H1 (cell line): ENCODE measurements at regions not wholly inside any gene's neighbourhood (a gene's known extent, or its start where the extent isn't known, plus 50 kb on each side); places are given as distances from the start of the nearest gene placed in this dataset.

Experiments
- CTCF ChIA-PET: fragments of 300-600 bp; sonication (Branson Sonifier 250); formaldehyde crosslinking; loops from one replicate; lab custom pipeline; 2021; ENCODE audit not compliant: partially characterized antibody; lab: Charles Lee
- POLR2A ChIA-PET: fragments of 300-600 bp; sonication (Branson Sonifier 250); formaldehyde crosslinking; loops from one replicate; lab custom pipeline; 2021; ENCODE audit warnings: inconsistent platforms; ENCODE audit not compliant: partially characterized antibody; lab: Charles Lee
- DNase-seq, 2 experiments: peaks; one replicate each; pipeline versions ENCODE4 v3.0.0 to v3.0.0-alpha.2; 2010 to 2022; ENCODE audit warnings: low spot score in 2 of 2, low read depth in 1 of 2, mixed read lengths in 1 of 2
- FAIRE-seq: peaks from 2 replicates; lab custom pipeline; 2011; peaks lifted over from hg19 to GRCh38; lab: Jason Lieb, UNC
- H2AFZ ChIP-seq: 2 replicates; pipeline ENCODE4 v1.8.1; 2012; ENCODE audit warnings: low read length, inconsistent platforms
- H2AK5ac ChIP-seq: 2 replicates; pipeline ENCODE4 v1.6.1; 2013; ENCODE audit warnings: low read depth, low read length
- H2BK120ac ChIP-seq: replicated peaks from 2 replicates; pipeline ENCODE3; 2013; ENCODE audit warnings: low read depth, low read length, inconsistent platforms
- H2BK12ac ChIP-seq: 2 replicates; pipeline ENCODE4 v1.6.1; 2013; ENCODE audit warnings: low read depth, low read length
- H2BK15ac ChIP-seq: 2 replicates; pipeline ENCODE4 v1.6.1; 2013; ENCODE audit warnings: low read length
- H2BK20ac ChIP-seq: 2 replicates; pipeline ENCODE4 v1.6.1; 2013; ENCODE audit warnings: low read length
- H2BK5ac ChIP-seq: 2 replicates; pipeline ENCODE4 v1.6.1; 2013; ENCODE audit warnings: low read depth, low read length
- H3K14ac ChIP-seq: 2 replicates; pipeline ENCODE4 v1.6.1; 2013; ENCODE audit warnings: inconsistent platforms; ENCODE audit not compliant: insufficient read length
- H3K18ac ChIP-seq: 2 replicates; pipeline ENCODE4 v1.6.1; 2013; ENCODE audit warnings: low read length; ENCODE audit errors: extremely low read depth
- H3K23ac ChIP-seq: 2 replicates; pipeline ENCODE4 v1.6.1; 2013; ENCODE audit warnings: inconsistent platforms; ENCODE audit not compliant: insufficient read length
- H3K23me2 ChIP-seq: 2 replicates; pipeline ENCODE4 v1.6.1; 2013; ENCODE audit warnings: low read depth, low read length
- H3K27ac ChIP-seq: 2 replicates; pipeline ENCODE4 v1.6.1; 2011; ENCODE audit warnings: low read depth, low read length, inconsistent platforms
- H3K27me3 ChIP-seq, 4 experiments: replicated peaks in 1 of 4; 1 replicate in 1 of 4; 2 replicates in 3 of 4; pipeline versions ENCODE4 v1.6.1 to v1.8.1; 2011 to 2013; ENCODE audit warnings: low read length in 3 of 4, mild to moderate bottlenecking in 3 of 4, inconsistent platforms in 2 of 4, mixed read lengths in 2 of 4, moderate library complexity in 1 of 4; ENCODE audit not compliant: control insufficient read depth in 3 of 4, insufficient read depth in 3 of 4; ENCODE audit errors: extremely low read depth in 1 of 4
- H3K36me3 ChIP-seq, 4 experiments: 2 replicates each; pipeline versions ENCODE4 v1.6.1 to v1.8.1; 2011 to 2013; ENCODE audit warnings: mild to moderate bottlenecking in 4 of 4, low read length in 3 of 4, moderate library complexity in 2 of 4, control low read depth in 1 of 4, inconsistent platforms in 1 of 4; ENCODE audit not compliant: insufficient read depth in 4 of 4, control insufficient read depth in 2 of 4
- H3K4ac ChIP-seq: replicated peaks from 2 replicates; pipeline ENCODE3; 2013; ENCODE audit warnings: low read length, low read depth, mixed read lengths, inconsistent platforms; ENCODE audit not compliant: insufficient read length
- H3K4me1 ChIP-seq, 4 experiments: replicated peaks in 1 of 4; 1 replicate in 1 of 4; 2 replicates in 3 of 4; pipeline versions ENCODE4 v1.6.1 to v1.8.1; 2011 to 2013; ENCODE audit warnings: low read length in 3 of 4, inconsistent platforms in 2 of 4, mixed read lengths in 1 of 4; ENCODE audit not compliant: insufficient read depth in 4 of 4, control insufficient read depth in 3 of 4
- H3K4me2 ChIP-seq, 2 experiments: 2 replicates each; pipeline versions ENCODE4 v1.6.1 to v1.8.1; 2011 to 2013; ENCODE audit warnings: low read depth in 2 of 2, low read length in 2 of 2, control low read depth in 1 of 2, inconsistent platforms in 1 of 2, mild to moderate bottlenecking in 1 of 2; ENCODE audit not compliant: insufficient read depth in 1 of 2
- H3K4me3 ChIP-seq, 4 experiments: fragments of 200-600, 300-600 bp in 1 of 4; sonication (generic), shearing (Covaris generic), sonication (Bioruptor Twin) in 1 of 4; 2 replicates each; pipeline versions ENCODE4 v1.5.1 to v1.8.1; 2011 to 2016; ENCODE audit warnings: low read length in 4 of 4, low read depth in 3 of 4, control low read depth in 2 of 4, inconsistent platforms in 2 of 4, mild to moderate bottlenecking in 2 of 4, mixed read lengths in 1 of 4, moderate library complexity in 1 of 4; ENCODE audit not compliant: insufficient read depth in 2 of 4; ENCODE audit errors: extremely low read depth in 1 of 4
- H3K56ac ChIP-seq: replicated peaks from 2 replicates; pipeline ENCODE3; 2013; ENCODE audit warnings: low read depth, mild to moderate bottlenecking, mixed read lengths, low read length, inconsistent platforms; ENCODE audit not compliant: insufficient read length
- H3K79me1 ChIP-seq: 2 replicates; pipeline ENCODE4 v1.6.1; 2013; ENCODE audit warnings: low read depth, low read length, control low read depth
- H3K79me2 ChIP-seq, 2 experiments: 2 replicates each; pipeline versions ENCODE4 v1.6.1 to v1.8.1; 2012 to 2013; ENCODE audit warnings: low read length in 2 of 2, mild to moderate bottlenecking in 2 of 2, inconsistent platforms in 1 of 2; ENCODE audit not compliant: insufficient read depth in 2 of 2, control insufficient read depth in 1 of 2
- H3K9ac ChIP-seq, 4 experiments: replicated peaks in 1 of 4; 1 replicate in 1 of 4; 2 replicates in 3 of 4; pipeline versions ENCODE4 v1.6.1 to v1.8.1; 2011 to 2013; ENCODE audit warnings: low read depth in 3 of 4, low read length in 3 of 4, control low read depth in 2 of 4, mild to moderate bottlenecking in 2 of 4, moderate library complexity in 2 of 4, inconsistent platforms in 1 of 4; ENCODE audit errors: extremely low read depth in 1 of 4
- H3K9me3 ChIP-seq, 2 experiments: 2 replicates each; pipeline versions ENCODE4 v1.6.1 to v1.8.1; 2012 to 2013; ENCODE audit warnings: mild to moderate bottlenecking in 2 of 2, moderate library complexity in 2 of 2, control low read depth in 1 of 2, inconsistent platforms in 1 of 2, low read depth in 1 of 2, low read length in 1 of 2, mixed read lengths in 1 of 2; ENCODE audit not compliant: insufficient read depth in 2 of 2
- H4K20me1 ChIP-seq, 2 experiments: replicated peaks in 1 of 2; 2 replicates each; pipeline versions ENCODE3 to v1.8.1; 2011 to 2013; ENCODE audit warnings: inconsistent platforms in 2 of 2, low read length in 2 of 2, mild to moderate bottlenecking in 1 of 2; ENCODE audit not compliant: insufficient read depth in 2 of 2, control insufficient read depth in 1 of 2
- H4K5ac ChIP-seq: 2 replicates; pipeline ENCODE4 v1.6.1; 2013; ENCODE audit warnings: low read length, low read depth, mixed read lengths, inconsistent platforms; ENCODE audit not compliant: insufficient read length
- H4K8ac ChIP-seq: 2 replicates; pipeline ENCODE4 v1.8.0; 2013; ENCODE audit warnings: mild to moderate bottlenecking, moderate library complexity, low read length, inconsistent platforms; ENCODE audit not compliant: insufficient read depth; ENCODE audit errors: extremely low read depth
- H4K91ac ChIP-seq: replicated peaks from 2 replicates; pipeline ENCODE3; 2013; ENCODE audit warnings: low read length, mixed read lengths, inconsistent platforms; ENCODE audit not compliant: insufficient read length
- ASH2L ChIP-seq: fragments of 200-600, 300-600 bp; sonication (generic); IDR thresholded peaks from one replicate; pipeline ENCODE4 v1.7.1; 2017; ENCODE audit warnings: low read length
- ATF2 ChIP-seq: IDR thresholded peaks from 2 replicates; pipeline ENCODE4 v1.6.1; 2012; ENCODE audit warnings: low read length, inconsistent platforms
- CBX5 ChIP-seq: fragments of 300-800, 300-1000 bp; sonication (generic); IDR thresholded peaks from 2 replicates; pipeline ENCODE4 v1.7.1; 2016; ENCODE audit warnings: antibody characterized with exemption, low read length, low read depth
- E2F6 ChIP-seq: IDR thresholded peaks from 2 replicates; pipeline ENCODE4 v1.6.1; 2012; ENCODE audit warnings: inconsistent platforms
- EGR1 ChIP-seq: IDR thresholded peaks from 2 replicates; pipeline ENCODE4 v1.6.1; 2011; ENCODE audit warnings: low read depth, low read length, borderline replicate concordance
- FOSL1 ChIP-seq: IDR thresholded peaks from 2 replicates; pipeline ENCODE4 v1.6.1; 2011; ENCODE audit warnings: mild to moderate bottlenecking, low read depth, low read length, moderate library complexity; ENCODE audit not compliant: insufficient read depth
- POLR2A ChIP-seq, 2 experiments: IDR thresholded peaks; 1 replicate in 1 of 2; 2 replicates in 1 of 2; pipeline ENCODE4 v1.6.1; 2011; ENCODE audit warnings: low read depth in 2 of 2, low read length in 2 of 2, mild to moderate bottlenecking in 2 of 2; ENCODE audit errors: control extremely low read depth in 1 of 2
- SIX5 ChIP-seq: IDR thresholded peaks from 2 replicates; pipeline ENCODE4 v1.6.1; 2011; ENCODE audit warnings: mild to moderate bottlenecking, low read depth, low read length
- SRF ChIP-seq: IDR thresholded peaks from 2 replicates; pipeline ENCODE4 v1.6.1; 2011; ENCODE audit warnings: mild to moderate bottlenecking, low read depth, low read length, moderate library complexity
- SUZ12 ChIP-seq: fragments of 200-600 bp; sonication (generic); IDR thresholded peaks from 2 replicates; pipeline ENCODE4 v1.6.1; 2012; ENCODE audit warnings: mild to moderate bottlenecking, inconsistent platforms, low read length, moderate library complexity, mixed read lengths
- YY1 ChIP-seq: IDR thresholded peaks from 2 replicates; pipeline ENCODE4 v1.6.1; 2011; ENCODE audit warnings: low read depth, mild to moderate bottlenecking, low read length
- WGBS, 2 experiments: shearing (Covaris generic) in 1 of 2; methylation state at CpG; one replicate each; pipeline versions ENCODE4 v1.1.6 to v1.1.7; 2013 to 2015; ENCODE audit warnings: low lambda C conversion rate in 2 of 2, mixed read lengths in 2 of 2, inconsistent platforms in 1 of 2, low coverage in 1 of 2, missing lambda C conversion rate in 1 of 2; ENCODE audit not compliant: insufficient replicate concordance in 2 of 2, insufficient coverage in 1 of 2, insufficient read length in 1 of 2; ENCODE audit errors: extremely low coverage in 1 of 2, missing lambda C conversion rate in 1 of 2; 5-methylcytosine and 5-hydroxymethylcytosine counted together
- TF ChIP-seq, protein P1 (sequence below): IDR thresholded peaks from 2 replicates; pipeline ENCODE4 v1.6.1; 2012; ENCODE audit warnings: inconsistent platforms

- Histone ChIP-seq H3K79me2 (no peaks in the 10 kb centered on the region), H3K4me3 (no peak overlapping the region), H2AFZ (no peak overlapping the region), H2BK12ac (no peak overlapping the region), H3K14ac (no peak overlapping the region), H4K20me1 (no peaks in the 10 kb centered on the region), H3K18ac (no peak overlapping the region), H3K4me2 (no peak overlapping the region), H4K8ac (no peak overlapping the region), H3K36me3 (no peaks in the 10 kb centered on the region), H2BK120ac (no peak overlapping the region), H2AK5ac (no peak overlapping the region), H4K5ac (no peak overlapping the region), H2BK20ac (no peak overlapping the region), H3K27me3 (no peaks in the 10 kb centered on the region), H2BK15ac (no peak overlapping the region), H3K79me1 (no peaks in the 10 kb centered on the region), H3K9me3 (no peaks in the 10 kb centered on the region), H3K4ac (no peak overlapping the region), H3K23ac (no peak overlapping the region), H3K9ac (no peak overlapping the region), H3K4me1 (no peaks in the 10 kb centered on the region; a peak in 1 of 7 replicates), H3K56ac (no peak overlapping the region), H4K91ac (no peak overlapping the region), H3K27ac (no peak overlapping the region), H2BK5ac (no peak overlapping the region), H3K23me2 (no peaks in the 10 kb centered on the region)
- no peak for DNase-seq
- ChIA-PET POLR2A (no interaction called here), CTCF (interaction anchor here (1.5 kb wide), 1 partner anchor 216 kb away, joined by 3 read pairs; no protein-coding TSS in a partner anchor)
- FAIRE-seq, result no peak
- WGBS, 2 experiments, result 95% methylated on average over 4 of the region's 4 CpGs; no CpG with 5 or more reads in 1 of the 2 experiments
- no peak for TF ChIP-seq YY1
- TF ChIP-seq EGR1, result no peak
- TF ChIP-seq, protein P1, sequence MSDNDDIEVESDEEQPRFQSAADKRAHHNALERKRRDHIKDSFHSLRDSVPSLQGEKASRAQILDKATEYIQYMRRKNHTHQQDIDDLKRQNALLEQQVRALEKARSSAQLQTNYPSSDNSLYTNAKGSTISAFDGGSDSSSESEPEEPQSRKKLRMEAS, result no peak
- no peak for TF ChIP-seq CBX5
- no peak for TF ChIP-seq ASH2L
- no peak for TF ChIP-seq ATF2
- TF ChIP-seq SIX5, result no peak
- no peak for TF ChIP-seq POLR2A (IDR thresholded peaks at IDR 0.05; ENCODE audit: control extremely low read depth in 1 of 2, low read depth in 2 of 2, low read length in 2 of 2)
- no peak for TF ChIP-seq SUZ12
- no peak for TF ChIP-seq SRF
- TF ChIP-seq FOSL1, result no peak
- TF ChIP-seq E2F6, result no peak
Measured at GRCh38 chr13:80572308-80572922, 231.5 kb upstream of the SPRY2 start.
